HG03060 (cell line): ENCODE measurements at regions not wholly inside any gene's neighbourhood (a gene's known extent, or its start where the extent isn't known, plus 50 kb on each side); places are given as distances from the start of the nearest gene placed in this dataset.

Experiments
- ATAC-seq: cut with Tn5 transposase; IDR thresholded peaks from one replicate; pipeline ENCODE4 v1.9.1; 2021; ENCODE audit warnings: low read depth, moderate number of reproducible peaks; ENCODE audit not compliant: unreplicated experiment

- no peak for ATAC-seq
Measured at GRCh38 chr4:171759274-171759673, 53.9 kb upstream of the GALNTL6 start.

DNA sequence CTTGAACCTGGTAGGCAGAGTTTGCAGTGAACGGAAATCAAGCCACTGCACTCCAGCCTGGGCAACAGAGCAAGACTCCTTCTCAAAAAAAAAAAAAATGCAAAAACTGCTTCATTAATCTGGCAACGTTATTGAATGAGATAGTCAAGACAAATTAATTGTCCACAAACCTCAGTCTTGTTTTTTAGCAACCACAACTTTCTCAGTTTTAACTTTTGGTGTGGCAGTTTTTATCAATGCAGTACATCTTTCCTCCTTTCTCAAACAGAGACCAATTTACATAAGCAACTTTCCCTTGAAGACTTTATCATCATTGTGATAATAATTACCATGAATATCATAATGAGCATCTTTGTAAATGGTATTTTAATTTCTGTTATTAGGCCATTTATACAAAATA lies 61.7 kb upstream of the GALNTL6 start:
- ATAC-seq = no peak

DNA sequence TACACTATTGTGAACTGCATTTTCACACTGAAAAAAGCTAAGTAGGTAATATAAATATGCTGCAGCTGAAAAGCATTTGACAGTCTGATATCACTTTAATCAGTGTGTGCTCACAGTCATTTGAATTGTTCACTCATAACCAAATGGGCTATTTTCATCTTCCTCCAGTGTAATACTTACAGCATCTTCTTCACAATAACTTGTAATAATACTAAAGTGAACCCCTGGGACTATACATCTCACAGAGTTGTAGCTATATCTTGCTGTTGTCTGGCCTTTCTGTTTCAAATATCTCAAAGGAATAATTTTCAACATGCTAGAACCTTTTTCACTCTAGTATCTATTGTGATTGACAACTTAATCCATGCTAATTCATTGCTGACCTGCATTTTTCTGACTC lies 66.8 kb upstream of the GALNTL6 start:
- ATAC-seq = no peak

DNA sequence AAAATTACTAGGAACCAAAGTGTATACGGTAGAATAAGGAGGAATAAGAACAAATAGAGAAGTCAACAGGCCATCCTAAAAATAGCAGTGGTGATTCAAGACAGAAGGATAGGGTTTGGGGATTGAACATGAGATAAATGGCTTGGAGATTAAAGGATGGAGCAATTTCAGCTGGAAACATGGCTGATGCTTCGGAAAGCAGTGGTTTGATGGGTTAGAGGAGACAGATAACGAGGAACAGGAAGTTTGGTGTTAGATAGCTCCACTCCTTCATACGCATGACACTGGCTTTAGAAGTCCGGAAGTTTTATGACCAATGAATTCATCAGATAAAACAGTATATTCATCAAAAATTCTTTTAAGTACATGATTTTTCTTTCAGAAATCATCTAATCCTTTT lies 70.8 kb upstream of the GALNTL6 start:
- no peak for ATAC-seq

DNA sequence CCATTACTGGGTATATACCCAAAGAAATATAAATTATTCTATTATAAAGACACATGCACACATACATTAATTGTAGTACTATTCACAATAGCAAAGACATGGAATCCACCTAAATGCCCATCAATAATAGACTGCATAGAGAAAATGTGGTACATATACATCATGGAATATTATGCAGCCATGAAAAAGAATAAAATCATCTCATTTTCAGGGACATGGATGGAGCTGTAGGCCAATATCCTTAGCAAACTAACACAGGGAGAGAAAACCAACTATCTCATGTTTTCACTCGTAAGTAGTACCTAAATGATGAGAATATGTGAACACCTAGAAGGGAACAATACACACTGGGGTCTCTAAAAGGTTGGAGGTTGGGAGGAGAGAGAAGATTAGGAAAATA lies 86.0 kb upstream of the GALNTL6 start:
- ATAC-seq = no peak

- no peak for ATAC-seq
Measured at GRCh38 chr4:171721937-171722336, 91.3 kb upstream of the GALNTL6 start.

- ATAC-seq = no peak
Measured at GRCh38 chr4:171719691-171720090, 93.5 kb upstream of the GALNTL6 start.

DNA sequence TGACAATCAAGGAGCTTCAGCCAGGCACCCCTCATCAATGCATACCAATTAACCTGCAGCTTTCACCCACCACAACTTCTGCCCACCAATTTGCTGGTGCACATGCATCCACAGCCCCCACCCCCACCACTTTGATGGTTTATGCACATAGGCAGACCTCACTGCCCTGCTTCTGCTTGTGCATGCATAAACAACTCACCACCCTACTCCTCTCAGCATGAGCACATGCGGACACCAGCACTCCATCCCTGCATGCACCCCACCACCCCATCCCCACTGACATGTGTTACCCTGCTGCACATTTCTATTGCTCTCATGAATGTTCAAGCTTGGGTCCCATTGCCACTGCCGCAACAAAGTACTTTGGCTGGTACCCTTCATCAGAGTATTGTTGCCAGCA lies 94.5 kb upstream of the GALNTL6 start:
- no peak for ATAC-seq

- ATAC-seq = no peak
Measured at GRCh38 chr4:171718069-171718468, 95.1 kb upstream of the GALNTL6 start.

DNA sequence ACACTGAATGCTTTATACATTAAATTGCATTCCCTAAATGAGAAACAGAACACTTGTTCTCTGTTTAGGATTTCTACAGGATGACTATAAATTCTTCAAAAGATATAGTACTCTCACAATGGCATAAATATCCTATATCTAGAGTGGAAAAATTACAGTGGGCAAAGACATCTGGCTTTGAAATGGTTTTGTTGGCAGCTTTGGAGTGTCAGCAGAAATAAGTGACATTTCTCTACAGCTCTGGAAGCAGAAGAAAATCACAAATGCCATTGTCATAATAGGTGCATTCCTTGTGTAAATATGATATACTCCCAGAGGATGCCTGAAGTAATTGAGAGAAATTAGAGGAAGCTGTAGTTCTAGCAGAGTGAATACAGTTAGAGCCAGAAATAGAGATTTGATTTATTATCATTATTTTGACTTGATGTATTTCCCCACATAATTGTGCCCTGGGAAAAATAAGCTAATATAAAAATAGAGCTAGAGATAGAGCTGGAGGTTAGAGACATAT lies 95.9 kb upstream of the GALNTL6 start:
- ATAC-seq = no peak

DNA sequence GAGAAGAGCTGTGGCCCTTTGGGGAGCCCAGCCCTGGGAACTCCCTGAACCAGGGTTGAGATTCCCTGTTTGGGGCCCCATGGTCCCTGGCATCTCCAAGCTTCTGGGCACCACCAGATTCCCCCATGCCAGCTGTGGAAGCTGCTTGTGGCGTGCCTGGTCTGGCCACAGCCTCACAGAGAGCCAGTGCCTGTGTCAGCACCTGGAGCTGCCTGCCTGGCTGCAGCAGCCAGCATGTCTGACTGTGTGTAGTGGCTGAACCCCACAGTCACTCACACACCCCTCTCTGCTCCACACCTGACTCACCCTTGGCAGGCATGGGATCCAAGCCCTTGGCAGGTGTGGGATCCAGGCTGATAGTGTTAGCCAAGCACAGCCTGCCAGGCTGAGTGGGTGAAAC lies 97.2 kb upstream of the GALNTL6 start:
- ATAC-seq = no peak

- no peak for ATAC-seq
Measured at GRCh38 chr4:171714791-171715454, 98.3 kb upstream of the GALNTL6 start.

GRCh38 chr4:171710743-171711142 lies 102.5 kb upstream of the GALNTL6 start:
- no peak for ATAC-seq

DNA sequence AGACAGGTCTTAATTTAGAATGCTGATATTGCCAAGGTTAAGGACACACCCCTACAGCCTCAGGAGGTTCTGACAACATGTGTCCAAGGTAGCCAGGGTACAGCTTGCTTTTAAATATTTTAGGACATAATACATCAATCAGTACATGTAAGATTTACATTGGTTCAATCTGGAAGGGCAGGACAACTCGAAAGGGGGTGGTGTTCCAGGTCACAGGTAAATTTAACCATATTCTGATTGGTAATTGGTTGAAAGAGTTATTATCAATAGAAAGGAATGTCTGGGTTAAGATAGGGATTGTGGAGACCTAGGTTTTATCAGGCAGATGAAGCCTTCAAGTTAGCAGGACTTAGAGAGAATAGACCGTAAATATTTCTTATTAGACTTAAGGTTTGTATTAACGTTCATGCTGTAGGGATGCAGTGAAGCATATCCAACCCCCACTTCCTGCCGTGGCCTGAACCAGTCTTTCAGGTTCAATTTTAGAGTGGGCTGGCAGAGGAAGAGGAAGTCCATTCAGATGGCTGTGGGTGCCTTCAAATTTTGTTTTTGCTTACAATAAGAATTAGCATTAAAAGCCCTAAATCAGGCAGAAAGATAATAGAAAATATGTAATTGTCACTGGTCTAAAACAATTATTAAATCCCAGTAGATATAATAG lies 136.5 kb upstream of the GALNTL6 start:
- peak; percentile 98 for ATAC-seq

GRCh38 chr4:171674781-171675180 lies 138.4 kb upstream of the GALNTL6 start:
- no peak for ATAC-seq

- ATAC-seq = no peak
Measured at GRCh38 chr4:171668403-171668802, 144.8 kb upstream of the GALNTL6 start.

GRCh38 chr4:171667906-171668305 lies 145.3 kb upstream of the GALNTL6 start:
- no peak for ATAC-seq

- no peak for ATAC-seq
Measured at GRCh38 chr4:171651071-171651470, 162.1 kb upstream of the GALNTL6 start.

DNA sequence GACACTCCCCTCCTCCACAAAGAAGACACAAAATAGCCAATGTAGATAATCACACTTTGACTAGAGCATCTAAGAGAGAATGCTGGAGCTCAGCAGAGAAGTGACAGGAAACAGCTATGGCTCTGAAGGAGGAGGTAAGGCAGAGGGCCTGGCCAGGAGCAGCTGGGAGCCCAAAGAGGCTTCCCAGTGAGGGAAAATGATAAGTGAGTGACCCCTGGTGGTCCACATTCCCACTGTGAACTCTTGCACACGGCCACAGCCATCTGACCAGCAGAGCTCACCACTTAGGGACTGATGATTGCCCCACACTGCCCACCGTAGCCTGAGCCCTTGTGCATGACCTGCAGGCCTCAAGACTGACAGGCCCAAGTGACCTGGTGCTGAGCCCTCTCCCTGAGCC lies 162.7 kb upstream of the GALNTL6 start:
- ATAC-seq = peak; percentile 62

DNA sequence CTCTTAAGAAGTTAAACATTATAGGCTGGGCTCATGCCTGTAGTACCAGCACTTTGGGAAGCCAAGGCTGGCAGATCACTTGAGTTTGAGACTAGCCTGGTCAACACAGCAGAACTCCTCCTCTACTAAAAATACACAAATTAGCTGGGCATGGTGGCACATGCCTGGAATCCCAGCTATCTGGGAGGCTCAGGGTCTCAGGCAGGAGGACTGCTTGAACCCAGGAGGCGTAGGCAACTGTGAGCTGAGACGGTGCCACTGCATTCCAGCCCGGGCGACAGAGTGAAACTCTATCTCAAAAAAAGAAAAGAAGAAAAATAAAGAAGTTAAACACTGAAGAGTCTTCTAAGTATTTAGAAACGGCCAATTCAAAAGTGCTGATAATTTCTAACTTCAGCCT lies 164.3 kb upstream of the GALNTL6 start:
- ATAC-seq = no peak

- no peak for ATAC-seq
Measured at GRCh38 chr4:171646984-171647383, 166.2 kb upstream of the GALNTL6 start.

DNA sequence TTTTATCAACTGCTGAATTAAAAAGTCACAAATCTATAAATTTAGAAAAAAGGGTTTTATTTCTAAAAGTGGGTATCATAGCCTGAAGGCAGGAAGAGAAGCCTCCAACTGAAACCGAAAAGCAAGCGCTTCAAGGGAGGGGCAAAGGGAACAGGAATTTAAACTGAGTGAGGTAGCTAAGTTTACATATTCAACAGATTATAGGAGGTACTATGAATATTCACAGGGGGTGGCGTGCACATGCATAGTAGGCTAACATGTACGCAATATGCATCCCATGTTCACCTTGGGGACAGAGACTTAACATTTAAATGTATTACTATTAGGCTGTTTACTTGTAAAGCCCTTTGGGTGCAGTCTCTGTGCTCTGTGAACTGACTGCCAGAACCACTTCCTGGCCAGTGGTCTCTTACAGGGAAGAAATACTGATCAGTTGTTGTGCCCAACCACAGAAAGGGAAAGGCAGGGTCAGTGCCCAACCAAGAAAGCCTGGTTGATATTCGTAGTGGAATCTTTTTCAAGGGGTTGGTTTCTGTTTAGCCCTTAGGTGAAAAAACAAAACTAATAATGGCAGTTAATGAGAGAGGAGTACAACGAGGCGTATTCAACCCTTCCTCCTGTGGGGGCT lies 168.7 kb upstream of the GALNTL6 start:
- peak; percentile 75 for ATAC-seq
